Subcutaneous abdominal adipose tissue (tissue), 5 donors: ENCODE measurements at regions not wholly inside any gene's neighbourhood (a gene's known extent, or its start where the extent isn't known, plus 50 kb on each side); places are given as distances from the start of the nearest gene placed in this dataset.

ENCODE experiments used
- H3K27ac ChIP-seq: one replicate; pipeline ENCODE4 v1.7.0; 2013; ENCODE audit warnings: low read depth, mild to moderate bottlenecking, inconsistent platforms, low read length, moderate library complexity
- H3K27me3 ChIP-seq, 5 donors: one replicate each; pipeline ENCODE4 v1.7.0; 2013; ENCODE audit warnings: low read length in 5 of 5, inconsistent platforms in 1 of 5; ENCODE audit not compliant: control insufficient read depth in 5 of 5, insufficient read depth in 4 of 5
- H3K36me3 ChIP-seq, 5 donors: one replicate each; pipeline ENCODE4 v1.7.0; 2013; ENCODE audit warnings: low read length in 5 of 5; ENCODE audit not compliant: control insufficient read depth in 5 of 5, insufficient read depth in 5 of 5
- H3K4me1 ChIP-seq, 5 donors: one replicate each; pipeline ENCODE4 v1.7.0; 2013; ENCODE audit warnings: low read length in 5 of 5, mild to moderate bottlenecking in 3 of 5, moderate library complexity in 1 of 5; ENCODE audit not compliant: control insufficient read depth in 5 of 5, insufficient read depth in 5 of 5
- H3K4me3 ChIP-seq, 5 donors: one replicate each; pipeline ENCODE4 v1.7.0; 2013; ENCODE audit warnings: low read length in 5 of 5, low read depth in 1 of 5
- H3K9ac ChIP-seq, 5 donors: one replicate each; pipeline ENCODE4 v1.7.0; 2013; ENCODE audit warnings: low read length in 5 of 5, mild to moderate bottlenecking in 4 of 5, moderate library complexity in 3 of 5
- H3K9me3 ChIP-seq, 5 donors: one replicate each; pipeline ENCODE4 v1.7.0; 2013; ENCODE audit warnings: low read length in 5 of 5; ENCODE audit not compliant: control insufficient read depth in 5 of 5
- donor health status: healthy.
- donor health status: healthy.
- donor health status: healthy.
- donor health status: healthy.
- donor health status: healthy.

DNA sequence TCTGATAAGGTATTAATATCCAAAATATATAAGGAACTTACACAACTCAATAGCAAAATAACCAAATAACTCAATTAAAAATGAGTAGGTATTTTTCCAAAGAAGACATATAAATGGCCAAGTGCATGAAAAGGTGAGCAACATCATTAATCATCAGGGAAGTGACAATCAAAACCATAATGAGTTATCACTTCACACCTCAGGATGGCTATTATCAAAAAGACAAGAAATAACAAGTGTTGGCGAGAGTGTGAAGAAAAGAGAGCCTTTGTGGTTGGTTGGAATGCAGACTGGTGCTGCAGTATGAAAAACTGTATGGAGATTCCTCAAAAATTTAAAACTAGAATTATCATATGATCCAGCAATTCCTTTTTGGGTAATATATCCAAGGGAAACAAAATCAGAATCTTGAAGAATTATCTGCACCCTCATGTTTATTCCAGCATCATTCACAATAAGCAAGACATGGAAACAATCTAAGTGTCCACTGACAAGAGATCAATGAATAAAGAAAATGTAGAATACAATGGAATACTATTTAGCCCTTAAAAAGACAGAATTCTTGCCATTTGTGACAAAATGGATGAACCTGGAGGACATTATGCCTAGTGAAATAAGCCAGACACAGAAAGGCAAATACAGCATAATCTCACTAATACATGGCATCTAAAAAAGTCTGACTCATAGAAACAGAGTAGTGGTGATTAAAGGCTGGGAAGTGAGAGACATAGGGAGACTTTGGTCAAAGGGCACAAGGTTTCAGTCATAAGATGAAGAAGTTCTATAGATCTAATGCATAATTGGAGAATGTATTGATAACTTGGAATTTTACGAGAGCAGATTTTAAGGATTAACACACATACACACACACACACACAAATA is 175.6 kb downstream of the FOXA2 start:
- Histone ChIP-seq H3K36me3 (no peaks in the 10 kb centered on the region), H3K9me3 (no peaks in the 10 kb centered on the region), H3K9ac (no peak overlapping the region), H3K4me3 (no peak overlapping the region), H3K27ac (no peak overlapping the region), H3K4me1 (peaks cover 0 to 21% (median 18%) of the 10 kb centered on the region in 5 donors), H3K27me3 (no peaks in the 10 kb centered on the region)

DNA sequence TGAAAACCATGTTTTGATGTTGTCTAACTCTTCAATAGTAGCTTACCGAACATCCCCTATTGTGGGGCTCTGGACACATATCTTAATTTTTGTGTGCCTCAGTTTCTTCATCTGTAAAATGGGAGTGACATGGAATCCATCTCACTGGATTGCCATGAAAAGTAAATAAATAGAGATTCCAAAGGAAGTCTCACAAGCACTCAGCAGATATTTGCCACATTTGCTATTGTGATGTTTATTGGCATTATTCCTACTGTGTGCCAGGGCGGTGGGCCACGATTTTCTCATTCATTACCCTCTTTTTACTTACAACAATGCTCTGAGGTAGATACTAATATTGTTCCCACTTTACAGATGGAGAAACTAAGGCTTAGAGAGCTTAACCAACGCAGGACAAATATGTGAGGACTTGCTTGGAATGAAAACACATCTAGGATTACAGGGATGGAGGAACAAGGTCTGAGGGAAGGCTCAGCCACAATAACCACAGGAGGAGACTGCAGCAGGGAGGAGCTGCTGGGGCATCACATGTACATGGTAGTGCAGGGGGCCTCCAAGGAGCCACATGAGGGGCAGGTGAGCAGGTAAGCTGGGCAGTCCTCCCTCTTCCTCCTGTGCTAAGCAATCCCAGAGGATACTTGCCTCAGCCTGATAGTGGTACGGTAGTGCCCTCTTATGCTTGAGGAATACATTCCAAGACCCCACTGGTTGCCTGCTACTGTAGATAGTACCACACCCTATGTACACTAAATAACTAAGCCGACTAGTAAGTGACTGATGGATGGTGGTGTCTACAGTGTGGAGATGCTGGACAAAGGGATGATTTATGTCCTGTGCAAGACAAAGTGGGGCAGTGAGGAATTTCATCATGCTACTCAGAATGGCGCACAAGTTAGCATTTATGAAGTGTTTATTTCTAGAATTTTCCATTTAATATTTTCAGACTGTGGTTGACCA is 176.9 kb downstream of the FOXA2 start:
- H3K27me3 ChIP-seq, result peaks cover 0 to 6% (median 0%) of the 10 kb centered on the region in 5 donors
- H3K9ac ChIP-seq, result no peak overlapping the region
- H3K27ac ChIP-seq, result no peak overlapping the region
- H3K9me3 ChIP-seq, result no peaks in the 10 kb centered on the region
- H3K36me3 ChIP-seq, result no peaks in the 10 kb centered on the region
- H3K4me1 ChIP-seq, result peaks cover 0 to 27% (median 21%) of the 10 kb centered on the region in 5 donors
- H3K4me3 ChIP-seq, result no peak overlapping the region

DNA sequence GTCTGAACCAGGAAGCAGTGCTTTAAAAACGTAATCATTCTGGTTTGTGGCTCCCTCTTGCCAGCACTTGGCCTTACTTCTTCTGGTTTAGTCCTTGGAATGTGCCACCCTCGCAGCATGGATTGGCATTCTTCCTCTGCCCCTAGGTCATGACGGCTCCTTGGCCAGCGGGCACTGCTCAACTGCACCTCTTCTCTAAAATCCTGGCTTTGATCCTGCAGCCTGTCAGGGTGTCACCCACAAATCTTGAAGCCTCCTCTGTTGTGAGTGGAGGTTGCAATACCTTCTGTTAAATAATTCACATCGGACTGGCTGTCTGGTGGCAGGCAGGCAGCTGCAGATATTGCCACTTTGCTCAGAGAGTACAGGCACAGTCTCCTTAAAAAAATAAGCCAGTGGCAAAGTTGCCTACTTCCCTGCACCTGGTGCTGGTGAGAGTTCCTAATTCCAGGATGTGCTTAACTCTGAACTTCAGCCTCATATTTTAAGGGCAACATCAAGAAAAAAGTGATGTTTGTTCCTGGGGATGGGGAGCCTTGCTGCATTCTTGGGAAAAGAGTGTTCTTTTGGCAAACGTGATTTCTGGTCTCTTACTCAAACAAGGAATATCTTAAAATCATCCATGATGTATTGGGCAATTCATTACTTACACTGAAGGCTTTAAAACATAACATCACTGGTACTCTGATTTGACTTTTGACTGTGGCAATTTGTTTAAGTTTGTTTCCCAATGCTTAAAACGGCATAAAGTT is 179.8 kb downstream of the FOXA2 start:
- H3K36me3 ChIP-seq, result no peaks in the 10 kb centered on the region
- peaks cover 0 to 13% (median 3%) of the 10 kb centered on the region in 5 donors for H3K27me3 ChIP-seq
- peak overlapping the region in 4 of 5 donors; percentile 4 to 59 (median 32) for H3K4me3 ChIP-seq
- H3K9ac ChIP-seq, result no peak overlapping the region
- H3K9me3 ChIP-seq, result no peaks in the 10 kb centered on the region
- H3K4me1 ChIP-seq, result peaks cover 0 to 19% (median 13%) of the 10 kb centered on the region in 5 donors
- no peak overlapping the region for H3K27ac ChIP-seq

DNA sequence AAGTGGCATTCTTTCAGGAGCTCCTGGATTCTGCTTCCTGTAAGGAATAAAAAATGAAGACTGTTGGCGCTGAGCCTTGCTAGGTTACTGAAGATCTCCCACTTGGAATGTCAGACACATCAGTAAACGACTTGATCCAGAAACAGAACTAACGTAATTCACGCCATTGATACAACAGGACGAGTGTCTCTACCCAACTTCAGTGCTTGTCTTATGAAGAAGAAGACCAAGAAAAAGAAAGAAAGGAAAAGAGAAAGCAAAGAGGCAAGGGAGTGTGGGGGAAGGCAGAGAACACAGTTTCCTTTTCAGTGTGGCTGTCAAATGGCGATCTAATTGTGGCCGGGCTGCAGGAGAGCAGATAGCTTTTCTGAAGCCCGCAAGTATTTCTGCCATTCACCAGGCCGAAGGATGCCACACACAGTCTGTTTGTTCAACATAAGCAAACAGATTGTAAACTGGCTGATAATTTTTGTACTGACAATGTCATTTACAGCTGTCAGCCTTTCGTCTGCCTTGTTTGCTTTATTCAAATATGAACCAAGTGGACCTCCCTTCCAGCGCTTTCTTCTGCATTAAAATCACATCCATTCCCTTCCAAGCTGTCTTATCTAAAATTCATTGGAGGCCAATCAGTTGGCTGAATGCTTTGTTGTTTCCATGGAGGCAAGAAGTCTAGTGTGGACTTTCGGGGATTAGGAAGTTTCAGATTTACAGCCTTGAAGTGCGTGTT is 180.6 kb downstream of the FOXA2 start:
- H3K9ac ChIP-seq, result peak overlapping the region in 3 of 5 donors; percentile 31 to 63 (median 44)
- no peak overlapping the region for H3K27ac ChIP-seq
- H3K27me3 ChIP-seq, result peaks cover 0 to 13% (median 3%) of the 10 kb centered on the region in 5 donors
- H3K36me3 ChIP-seq, result no peaks in the 10 kb centered on the region
- peaks cover 0 to 19% (median 13%) of the 10 kb centered on the region in 5 donors for H3K4me1 ChIP-seq
- peak overlapping the region; percentile 4 to 59 (median 33) for H3K4me3 ChIP-seq
- H3K9me3 ChIP-seq, result no peaks in the 10 kb centered on the region

DNA sequence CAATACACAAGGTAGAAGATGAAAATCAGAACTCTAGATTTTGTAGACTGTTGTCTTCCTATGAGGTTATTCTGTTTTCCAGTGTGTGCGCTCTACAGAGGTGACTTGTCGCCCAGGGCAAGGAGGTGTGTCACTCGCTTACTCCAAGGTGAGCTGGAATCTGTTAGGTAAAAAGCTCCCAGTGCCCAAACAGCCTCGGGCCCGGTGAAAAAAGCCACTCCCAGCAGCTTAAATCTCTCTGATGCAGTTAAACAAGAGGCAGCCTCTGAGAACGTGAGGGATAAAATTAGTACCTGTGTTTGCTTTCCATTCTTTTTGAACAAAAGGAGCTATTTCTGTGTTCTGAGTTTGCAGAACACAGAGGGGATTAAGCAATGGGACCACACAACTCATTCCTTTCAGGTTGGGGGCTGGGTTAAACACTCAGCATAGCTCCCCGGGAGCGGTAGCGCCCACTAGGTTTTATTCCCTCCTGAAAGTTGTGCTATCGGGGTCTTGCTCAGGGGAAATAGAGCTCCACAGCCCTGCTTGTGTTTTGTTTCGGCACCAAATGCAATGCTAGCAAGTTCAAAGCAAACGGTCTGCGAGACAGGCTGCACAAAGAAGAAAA is 181.2 kb downstream of the FOXA2 start:
- no peaks in the 10 kb centered on the region for H3K9me3 ChIP-seq
- H3K27me3 ChIP-seq, result peaks cover 0 to 13% (median 3%) of the 10 kb centered on the region in 5 donors
- no peaks in the 10 kb centered on the region for H3K36me3 ChIP-seq
- peaks cover 0 to 19% (median 13%) of the 10 kb centered on the region in 5 donors for H3K4me1 ChIP-seq
- peak overlapping the region; percentile 4 to 59 (median 33) for H3K4me3 ChIP-seq
- H3K9ac ChIP-seq, result peak overlapping the region in 2 of 5 donors; percentile 44 to 63
- H3K27ac ChIP-seq, result no peak overlapping the region

DNA sequence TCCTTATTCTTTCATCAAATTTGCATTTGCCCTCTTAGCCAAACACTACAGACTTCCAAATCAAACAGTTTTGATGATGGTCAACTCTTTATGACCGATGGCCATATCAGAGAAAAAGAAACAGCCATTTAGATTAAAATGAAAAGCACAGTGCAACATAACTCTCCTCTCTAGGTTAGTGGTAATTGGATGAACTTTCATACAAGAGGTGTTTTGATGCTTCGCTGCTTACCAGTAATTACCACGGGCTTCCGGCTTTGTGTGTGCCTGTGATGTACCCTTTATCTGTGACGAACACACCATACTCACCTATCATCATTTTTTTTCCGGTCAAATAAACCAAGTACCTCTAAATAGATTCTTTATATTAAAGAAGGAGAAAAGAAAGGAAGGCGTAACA is 181.8 kb downstream of the FOXA2 start:
- H3K9me3 ChIP-seq, result no peaks in the 10 kb centered on the region
- peaks cover 0 to 13% (median 3%) of the 10 kb centered on the region in 5 donors for H3K27me3 ChIP-seq
- no peak overlapping the region for H3K27ac ChIP-seq
- no peak overlapping the region for H3K4me3 ChIP-seq
- no peak overlapping the region for H3K9ac ChIP-seq
- H3K36me3 ChIP-seq, result no peaks in the 10 kb centered on the region
- H3K4me1 ChIP-seq, result peaks cover 0 to 19% (median 13%) of the 10 kb centered on the region in 5 donors

DNA sequence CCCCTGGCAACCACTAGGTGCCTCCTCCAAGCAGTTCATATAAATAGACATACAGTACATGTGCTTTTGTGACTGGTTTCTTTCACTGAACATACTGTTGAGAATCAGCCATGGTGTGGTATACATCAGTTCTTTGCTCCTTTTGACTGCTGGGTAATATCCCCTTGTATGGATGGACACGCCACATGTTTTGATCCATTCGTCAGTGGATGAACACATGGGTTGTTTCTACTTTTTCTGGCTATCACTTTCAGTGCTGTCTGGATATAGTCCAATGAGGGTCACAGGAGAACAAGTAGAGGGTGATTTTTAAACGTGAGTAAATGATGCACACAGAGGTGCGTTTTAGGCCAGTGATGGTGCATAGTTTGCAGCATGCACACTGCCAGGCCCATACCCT is 183.9 kb downstream of the FOXA2 start:
- Histone ChIP-seq H3K9me3 (no peaks in the 10 kb centered on the region), H3K9ac (no peak overlapping the region), H3K27ac (no peak overlapping the region), H3K27me3 (peaks cover 0 to 13% (median 3%) of the 10 kb centered on the region in 5 donors), H3K4me1 (peaks cover 0 to 19% (median 13%) of the 10 kb centered on the region in 5 donors), H3K4me3 (no peak overlapping the region), H3K36me3 (no peaks in the 10 kb centered on the region)

DNA sequence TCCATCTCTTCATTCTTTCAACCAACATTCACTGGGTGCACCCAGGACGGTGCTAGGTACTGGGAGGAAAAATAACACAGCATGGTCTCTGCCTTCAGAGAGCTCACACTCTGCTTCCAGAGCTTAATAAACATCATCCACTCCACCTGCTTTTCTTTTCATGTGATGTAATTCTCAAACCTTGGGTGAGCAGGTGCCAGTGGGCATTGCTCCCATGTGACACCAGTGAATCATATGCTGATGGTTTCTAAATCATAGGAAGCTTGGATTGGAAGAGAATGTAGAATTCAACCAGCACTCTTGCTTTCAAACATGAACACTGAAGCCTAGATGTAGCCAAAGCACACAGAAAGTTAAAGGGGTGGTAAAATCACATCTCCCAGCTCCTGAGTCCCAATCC is 189.8 kb downstream of the FOXA2 start:
- no peak overlapping the region for H3K4me3 ChIP-seq
- H3K9me3 ChIP-seq, result no peaks in the 10 kb centered on the region
- H3K27ac ChIP-seq, result no peak overlapping the region
- H3K27me3 ChIP-seq, result peaks cover 3 to 7% (median 4%) of the 10 kb centered on the region in 5 donors
- H3K36me3 ChIP-seq, result no peaks in the 10 kb centered on the region
- H3K4me1 ChIP-seq, result no peaks in the 10 kb centered on the region
- no peak overlapping the region for H3K9ac ChIP-seq

DNA sequence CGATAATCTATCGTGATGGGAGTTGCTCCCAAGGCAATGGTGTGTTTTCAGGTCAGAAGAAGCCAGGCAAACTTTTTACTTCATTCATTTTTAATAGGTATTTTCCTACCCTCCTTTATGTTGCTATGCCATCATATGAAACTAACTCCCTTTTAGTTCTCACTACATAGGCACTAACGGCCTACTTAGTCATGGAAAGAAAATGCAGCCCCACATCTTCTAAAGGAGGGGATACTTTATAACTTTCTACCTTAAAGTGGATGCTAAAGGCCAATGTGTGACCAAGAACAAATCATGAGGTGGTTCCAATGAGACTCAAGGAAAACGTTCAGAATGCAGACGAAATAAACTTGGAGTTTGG is 193.8 kb downstream of the FOXA2 start:
- Histone ChIP-seq H3K27ac (no peak overlapping the region), H3K9me3 (no peaks in the 10 kb centered on the region), H3K4me1 (no peaks in the 10 kb centered on the region), H3K9ac (no peak overlapping the region), H3K36me3 (no peaks in the 10 kb centered on the region), H3K4me3 (no peak overlapping the region), H3K27me3 (peaks cover 0 to 7% (median 4%) of the 10 kb centered on the region in 5 donors)
